ENCODE measurements at regions not wholly inside any gene's neighbourhood (a gene's known extent, or its start where the extent isn't known, plus 50 kb on each side); places are given as distances from the start of the nearest gene placed in this dataset.

DNA sequence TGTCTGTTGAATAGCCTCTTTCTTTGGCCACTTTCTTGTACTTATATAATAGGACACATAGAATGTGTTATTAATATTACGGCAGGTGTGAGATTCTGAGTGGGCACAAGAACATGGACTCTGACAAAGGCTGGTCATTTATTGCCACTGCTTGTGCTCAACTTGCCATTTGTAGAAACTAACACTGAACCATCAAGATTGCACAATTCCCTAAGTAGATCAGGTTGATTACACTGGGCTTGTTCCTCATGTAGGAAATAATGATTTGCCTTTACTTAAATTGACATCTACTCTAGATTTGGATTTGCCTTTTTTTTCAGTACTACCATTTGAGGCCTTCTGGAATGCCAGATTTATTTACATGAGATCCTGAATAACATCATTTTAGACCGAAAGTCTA is 342.7 kb upstream of the CWC22 start:
- DNase-seq = no peak

DNA sequence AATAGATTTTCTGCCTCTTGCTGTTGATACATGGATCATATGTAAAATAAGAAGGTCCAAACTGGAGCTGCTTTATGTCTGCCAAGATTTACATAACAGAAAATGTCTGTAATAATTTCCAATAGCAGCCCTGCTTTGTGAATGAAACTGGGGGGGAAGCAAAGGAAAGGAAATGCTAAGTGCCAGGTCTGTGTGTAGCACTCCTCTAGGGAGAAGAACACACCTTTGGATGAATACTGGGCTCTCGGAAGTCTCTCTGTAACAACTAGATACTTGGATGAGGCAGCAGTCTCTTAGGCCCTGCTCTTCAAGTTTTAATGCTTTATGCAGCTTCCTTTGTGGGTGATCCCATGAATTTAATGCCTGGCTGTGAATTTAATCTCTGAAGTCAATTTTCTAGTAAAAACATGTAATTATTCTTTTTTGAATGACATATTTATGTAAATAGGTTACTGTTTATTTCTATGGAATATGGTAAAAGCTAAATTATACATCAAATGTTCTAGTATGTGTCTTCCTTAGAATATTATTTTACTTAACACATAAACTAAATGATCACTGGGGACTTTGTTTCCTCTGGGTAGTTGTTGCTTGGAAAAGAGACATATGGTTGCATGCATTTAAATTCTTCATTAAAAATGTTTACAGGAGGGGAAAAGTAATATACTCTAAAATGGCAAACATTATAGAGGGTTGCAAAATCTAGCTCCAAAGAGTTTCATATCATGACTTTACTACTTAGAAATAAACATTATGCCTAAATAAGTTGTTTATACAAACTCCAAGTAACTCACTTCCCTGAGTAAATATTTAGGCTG is 336.6 kb upstream of the CWC22 start:
- DNase-seq = no peak

DNA sequence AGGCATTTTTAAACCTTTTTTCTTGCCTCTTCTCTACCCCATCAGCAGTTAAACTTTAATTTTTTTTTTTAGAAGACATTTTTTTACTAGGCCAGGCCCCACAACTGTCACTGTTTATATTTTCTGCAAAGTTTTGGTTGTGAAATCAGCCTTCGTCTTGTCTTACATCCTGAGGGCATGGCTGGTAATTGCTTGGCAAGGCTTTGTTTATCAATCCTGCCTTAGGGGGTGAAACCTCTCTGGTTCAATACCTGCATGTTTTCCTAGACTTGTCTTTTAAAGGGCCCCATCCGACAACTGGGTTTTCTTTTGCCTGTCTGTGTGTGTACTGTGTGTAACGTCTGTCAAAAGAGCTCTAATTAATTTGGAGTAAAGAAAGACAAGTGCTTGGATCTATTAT is 330.0 kb upstream of the CWC22 start:
- no peak for DNase-seq

DNA sequence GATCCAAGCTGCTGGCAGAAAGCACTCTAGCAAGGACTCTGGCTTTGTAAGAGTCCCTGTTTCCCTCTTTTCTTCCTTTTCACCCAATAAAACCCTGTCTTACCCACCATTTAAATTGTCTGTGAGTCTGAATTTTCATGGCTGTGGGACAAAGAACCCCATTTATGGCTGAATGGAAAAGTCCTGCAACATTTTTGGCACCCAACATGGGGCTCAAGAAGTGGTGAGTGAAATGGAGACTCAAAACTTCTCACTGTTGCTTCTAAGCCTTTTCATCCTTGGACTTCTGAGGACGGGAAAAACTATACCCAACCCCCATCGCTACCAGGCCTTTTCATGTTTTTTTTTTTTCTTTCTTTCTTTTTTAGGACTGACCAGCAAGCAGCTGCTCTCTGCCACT is 329.5 kb upstream of the CWC22 start:
- no peak for DNase-seq

DNA sequence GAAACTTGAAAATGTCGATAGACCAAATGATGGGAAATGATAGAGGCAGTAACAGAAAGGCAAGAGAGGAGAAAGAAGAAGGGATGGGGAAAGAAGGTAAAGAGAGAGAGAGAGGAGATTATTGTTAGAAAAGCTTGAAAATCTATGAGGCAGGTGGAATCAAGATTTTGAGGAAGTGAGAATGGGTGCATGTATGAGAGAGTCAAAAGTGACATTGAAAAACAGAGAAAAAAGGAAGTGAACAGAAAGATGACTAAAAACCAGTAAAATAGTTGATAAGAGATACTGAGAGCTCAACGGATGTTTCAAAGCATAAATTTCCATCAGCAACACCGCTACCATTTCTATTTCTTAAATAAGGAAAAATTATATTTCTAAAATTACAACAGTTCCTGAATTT is 327.4 kb upstream of the CWC22 start:
- DNase-seq = no peak

DNA sequence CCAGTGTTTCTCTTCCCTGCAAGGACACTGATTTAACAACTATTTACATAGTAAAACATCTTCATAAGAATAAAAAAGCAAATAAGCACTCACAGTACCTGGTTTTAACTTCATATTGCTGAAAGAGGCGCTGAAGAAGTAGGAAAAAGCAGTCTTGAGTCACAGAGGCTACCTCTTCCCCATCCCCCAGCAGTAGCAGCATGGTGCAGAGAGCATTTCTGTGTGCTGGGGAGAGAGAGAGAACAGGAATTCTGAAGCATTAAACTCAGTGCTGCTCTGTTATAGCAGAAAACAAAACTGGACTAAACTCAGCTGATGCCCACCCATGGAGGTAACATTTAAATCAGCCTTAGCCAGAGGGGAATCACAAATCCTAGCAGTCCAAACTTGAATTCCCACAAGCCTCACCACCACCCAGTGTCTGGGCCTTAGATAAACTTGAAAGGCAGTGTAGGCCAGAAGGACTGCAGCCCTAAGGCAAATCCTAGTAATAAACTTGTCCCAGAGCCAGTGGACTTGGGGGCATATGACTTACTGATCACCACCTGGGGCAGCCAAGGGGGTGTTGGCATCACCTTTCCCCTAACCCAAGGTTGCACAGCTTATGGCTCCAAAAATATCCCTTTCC is 321.8 kb upstream of the CWC22 start:
- no peak for DNase-seq

DNA sequence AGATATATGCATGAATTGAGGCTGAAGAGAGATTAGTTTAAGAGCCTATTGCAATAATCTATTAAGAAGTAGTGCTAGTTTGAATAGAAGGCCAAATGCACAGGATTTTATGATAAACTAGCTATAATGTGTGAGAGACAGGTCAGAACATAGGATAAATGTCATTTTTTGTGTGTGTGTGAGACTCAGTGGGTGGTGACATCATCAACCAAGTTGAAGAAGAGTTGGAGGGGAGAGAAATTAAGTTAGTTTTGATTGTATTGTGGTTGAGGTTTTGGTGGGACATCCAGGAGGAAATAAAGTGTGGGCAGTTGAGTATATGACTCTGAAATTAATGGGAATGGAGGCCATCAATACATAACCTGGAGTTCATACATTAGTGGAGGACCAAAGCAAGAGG is 320.1 kb upstream of the CWC22 start:
- DNase-seq = no peak

DNA sequence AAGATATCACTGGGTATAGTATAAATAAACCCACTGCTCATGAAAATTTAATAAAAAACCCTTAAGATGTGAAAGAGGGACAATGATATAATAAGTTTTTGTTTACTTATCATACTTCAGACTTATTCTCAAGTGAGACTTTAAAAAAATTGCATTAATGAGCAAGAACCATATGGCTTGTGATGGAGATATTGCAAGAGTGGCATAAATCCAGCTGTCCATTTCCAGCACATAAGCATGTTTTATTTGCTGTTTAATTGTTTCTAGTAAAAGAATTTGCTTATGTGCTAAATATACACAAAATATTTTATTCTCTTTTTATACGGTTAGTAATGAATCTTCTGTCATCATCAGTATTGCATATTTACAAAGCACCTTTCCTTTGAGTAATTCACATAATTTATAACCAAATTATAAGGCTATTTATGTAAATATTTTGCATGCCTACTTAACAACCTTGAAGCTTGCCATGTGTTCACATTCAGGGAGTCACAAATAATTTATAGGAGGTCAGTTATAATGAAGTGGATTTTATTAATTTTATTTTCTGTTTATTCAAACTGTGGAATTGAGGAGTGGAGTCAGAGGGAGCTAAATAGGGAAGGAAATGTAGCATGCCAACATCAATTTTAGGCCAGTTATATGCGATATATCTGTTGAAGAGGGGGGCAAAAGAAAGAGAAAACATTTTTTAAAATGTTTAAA is 318.5 kb upstream of the CWC22 start:
- no peak for DNase-seq

DNA sequence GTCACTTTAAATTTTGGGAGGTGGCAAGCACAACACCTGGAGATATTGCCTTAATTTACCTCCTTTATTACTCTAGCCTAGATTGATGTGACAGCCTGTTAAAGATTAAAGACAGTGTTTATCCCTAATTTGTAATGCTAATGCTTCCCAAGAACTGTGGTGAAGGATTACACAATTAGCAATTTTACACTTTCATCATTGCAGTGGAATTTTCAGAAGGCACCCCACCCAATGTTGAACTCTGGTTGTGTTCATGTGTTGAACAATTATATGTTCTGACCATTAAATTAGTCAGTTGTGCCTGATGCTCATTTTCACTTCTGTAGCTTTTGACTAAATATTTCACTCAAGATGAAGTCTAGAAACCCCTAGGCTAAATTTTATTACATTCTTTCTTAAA is 317.1 kb upstream of the CWC22 start:
- no peak for DNase-seq

DNA sequence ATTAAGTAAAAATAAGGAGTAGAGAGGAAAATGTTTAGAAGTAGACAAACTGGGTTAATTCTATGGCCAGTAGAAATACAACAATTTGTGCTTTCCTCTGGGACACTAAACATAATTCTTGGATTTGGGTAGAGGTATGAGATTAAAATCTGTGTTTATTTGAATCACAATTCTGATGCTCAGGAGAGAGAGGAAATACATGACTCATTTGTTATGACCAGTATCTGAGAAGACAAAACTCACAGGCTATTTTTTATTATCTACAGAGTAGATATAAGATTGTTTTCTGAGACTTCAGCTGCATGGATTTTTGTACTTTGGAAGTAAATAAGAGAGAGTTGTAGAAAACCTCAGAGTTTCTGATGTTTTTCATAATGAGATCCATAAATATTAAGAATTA is 315.7 kb upstream of the CWC22 start:
- DNase-seq = no peak

DNA sequence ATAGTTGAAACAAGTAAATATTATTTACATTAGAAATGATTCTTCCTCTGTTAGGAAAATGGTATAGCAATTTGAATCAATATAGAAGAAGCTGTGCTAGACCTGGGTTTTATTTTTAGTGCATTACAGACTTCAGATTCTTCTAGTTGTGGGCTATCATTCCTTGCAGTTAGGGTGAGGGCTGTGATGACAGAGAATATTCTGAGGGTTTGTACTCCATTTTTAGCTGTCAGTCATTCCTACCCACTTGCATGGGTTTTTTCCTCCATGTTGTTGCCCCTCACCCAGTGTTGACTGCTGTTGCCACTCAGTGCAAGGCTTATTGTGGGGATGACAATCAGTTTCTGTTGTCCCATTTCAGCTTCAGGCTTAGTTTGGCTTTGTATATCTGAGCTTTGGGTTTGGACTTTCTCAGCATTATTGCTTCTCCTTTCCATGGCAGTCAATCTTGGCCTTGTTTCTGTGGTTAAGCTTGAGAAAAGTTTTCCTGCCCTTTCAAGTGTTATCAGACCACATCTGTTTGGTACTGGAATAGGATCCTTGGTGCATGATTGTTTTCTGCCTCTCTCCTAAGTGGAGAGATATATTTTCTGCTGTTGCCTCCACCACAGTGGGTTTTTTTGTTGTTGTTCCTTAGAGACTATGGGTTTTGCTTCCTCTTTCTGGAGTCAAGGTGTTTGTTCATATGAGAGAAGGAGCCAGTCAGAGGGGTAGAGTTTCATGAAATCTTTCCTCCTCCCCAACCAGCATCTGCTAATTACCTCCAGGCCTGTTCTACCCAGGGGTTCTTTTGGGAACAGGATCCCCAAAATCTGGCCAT is 312.7 kb upstream of the CWC22 start:
- DNase-seq = no peak

DNA sequence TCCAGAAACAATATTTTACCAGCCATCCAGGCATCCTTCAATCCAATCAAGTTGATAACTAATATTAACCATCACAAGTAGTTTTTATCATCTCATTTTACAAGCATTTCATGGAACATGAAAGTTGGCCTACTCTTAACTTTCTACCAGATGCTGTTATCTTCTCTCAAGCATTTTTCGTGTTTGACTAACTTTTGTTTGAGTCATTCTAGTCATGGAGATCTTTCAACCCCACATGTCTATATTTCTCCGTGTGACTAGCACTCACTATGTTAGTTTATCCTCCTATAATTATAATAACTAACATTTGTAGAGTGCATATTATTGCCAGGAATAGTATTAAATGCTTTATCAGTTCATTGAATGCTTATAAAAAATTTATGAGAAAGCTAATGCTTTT is 307.0 kb upstream of the CWC22 start:
- no peak for DNase-seq

DNA sequence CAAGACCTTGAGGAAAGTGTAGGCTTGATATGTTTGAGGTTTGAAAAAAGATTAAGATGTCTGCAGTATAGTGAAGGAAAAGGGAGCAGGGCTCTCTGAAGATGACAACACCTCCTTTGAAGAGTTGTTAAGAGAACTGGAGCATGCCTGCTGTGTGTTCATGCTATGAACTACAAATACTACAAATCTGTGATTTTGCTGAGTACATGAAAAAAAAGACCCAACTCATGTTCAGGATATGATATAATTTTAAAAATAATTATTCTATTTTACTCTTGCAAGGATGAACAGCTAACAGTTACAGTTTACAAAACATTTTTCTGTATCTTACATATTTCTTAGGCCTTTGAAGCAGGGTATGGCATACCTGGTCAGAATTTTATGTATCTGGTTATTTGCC is 305.4 kb upstream of the CWC22 start:
- no peak for DNase-seq

DNA sequence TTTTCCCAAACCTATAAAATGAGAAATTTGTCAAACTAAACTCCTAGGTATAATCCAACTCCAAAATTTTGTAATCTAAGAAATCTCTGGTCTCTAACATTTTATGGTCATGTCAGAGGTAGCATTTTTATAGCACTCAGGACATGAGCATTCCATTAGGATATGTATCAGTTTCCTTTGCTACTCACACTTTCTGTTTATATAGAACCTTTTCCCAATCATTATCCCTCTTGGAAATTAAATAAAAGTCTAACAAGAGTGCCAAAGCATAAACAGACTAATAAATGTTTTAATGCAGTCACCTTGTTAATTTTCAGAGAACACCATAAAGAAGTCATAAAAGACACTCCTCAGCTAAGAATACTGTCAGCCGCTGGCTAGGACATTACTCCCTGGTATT is 300.0 kb upstream of the CWC22 start:
- no peak for DNase-seq

DNA sequence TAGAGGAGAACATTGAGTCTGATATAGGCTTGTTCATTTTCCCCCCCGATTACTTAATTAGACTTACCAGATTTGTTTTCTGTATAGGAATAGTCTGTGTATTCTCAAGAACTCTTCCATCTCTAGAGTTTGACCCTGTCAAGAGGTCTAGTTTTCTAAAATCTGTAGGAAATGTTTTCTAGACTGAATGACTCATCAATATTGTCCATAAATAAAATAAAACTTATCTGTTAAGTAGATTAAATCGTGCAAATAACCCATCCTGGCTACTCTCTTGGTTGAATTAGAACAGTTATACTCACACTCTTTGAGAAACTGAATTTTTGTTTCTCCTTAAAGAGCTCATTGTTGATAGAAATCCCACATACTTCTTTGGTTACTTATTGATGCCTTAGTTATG is 299.2 kb upstream of the CWC22 start:
- DNase-seq = no peak

DNA sequence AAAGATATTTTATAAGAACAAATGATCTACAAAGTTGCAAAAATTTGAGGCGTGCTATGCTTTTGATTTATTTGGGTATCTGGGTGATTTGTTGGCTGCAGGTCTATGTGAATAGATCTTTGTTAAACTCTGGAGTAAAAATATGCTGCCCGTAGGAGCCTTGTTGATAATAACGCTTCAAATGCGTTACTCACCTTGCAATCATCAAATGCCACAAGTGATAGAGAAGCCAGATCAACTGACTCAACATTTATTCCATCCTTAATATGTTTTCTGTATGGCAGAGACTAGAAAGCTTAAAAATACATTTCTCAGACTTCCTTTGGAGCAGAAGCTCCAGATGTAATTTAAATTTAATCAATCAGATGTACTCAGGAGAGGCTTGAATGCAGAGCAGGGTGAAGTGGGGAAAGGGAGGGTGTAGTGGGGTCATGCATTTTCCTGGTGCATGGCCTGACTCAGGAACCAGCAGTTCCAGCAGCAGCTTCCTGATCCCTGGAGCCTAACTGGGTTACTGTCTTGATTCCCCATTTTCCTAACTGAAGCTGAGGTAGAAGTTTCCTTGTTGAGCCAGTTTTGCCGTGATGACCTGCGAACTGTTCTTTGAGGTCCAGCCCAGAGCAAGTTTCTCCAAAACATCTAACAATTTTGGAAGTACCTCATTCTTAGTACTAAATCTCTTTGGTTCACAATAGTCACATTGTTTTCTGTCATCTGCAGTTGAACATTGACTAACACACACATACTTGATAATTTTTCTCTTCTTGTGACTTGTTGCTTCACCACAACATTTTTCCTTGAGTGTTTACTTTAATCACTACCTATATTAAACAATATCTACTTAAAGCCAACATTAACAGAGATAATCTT is 284.7 kb upstream of the CWC22 start:
- DNase-seq = no peak

DNA sequence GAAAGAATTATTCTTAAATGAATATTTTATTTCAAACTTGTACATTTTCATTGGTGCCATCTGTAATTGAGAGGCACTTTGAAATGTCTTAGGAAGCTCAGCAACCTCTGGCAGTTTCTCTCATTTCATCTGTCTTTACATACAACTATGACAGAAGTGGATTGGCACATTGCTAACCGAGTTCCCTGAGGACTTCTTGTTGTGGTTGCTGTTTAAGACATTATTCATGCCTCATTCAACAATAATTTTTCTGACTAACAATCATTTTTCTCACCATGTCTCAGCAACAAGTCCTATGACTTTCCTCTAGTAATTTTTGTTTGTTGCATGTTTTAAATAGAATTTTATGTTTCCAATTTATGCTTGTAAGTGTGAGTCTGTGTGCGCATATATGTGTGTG is 284.0 kb upstream of the CWC22 start:
- DNase-seq = no peak

DNA sequence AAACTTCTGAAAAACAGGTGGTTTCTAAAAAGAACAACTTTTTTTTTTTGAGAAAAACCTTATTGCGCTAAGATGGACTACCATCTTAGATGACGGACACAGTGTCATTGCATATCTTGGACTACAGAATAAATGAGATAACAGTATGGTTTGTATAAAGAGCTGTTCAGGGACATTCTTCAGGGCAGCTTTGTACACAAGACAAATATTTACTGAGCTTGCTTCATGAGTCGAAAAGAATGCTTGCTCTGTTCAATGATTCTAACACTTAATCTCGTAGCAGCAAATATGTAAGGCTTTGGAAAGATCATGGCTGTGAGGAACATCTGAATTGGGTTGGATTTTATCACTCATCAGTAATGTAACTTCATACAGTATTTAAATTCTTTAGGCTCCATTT is 282.5 kb upstream of the CWC22 start:
- no peak for DNase-seq

DNA sequence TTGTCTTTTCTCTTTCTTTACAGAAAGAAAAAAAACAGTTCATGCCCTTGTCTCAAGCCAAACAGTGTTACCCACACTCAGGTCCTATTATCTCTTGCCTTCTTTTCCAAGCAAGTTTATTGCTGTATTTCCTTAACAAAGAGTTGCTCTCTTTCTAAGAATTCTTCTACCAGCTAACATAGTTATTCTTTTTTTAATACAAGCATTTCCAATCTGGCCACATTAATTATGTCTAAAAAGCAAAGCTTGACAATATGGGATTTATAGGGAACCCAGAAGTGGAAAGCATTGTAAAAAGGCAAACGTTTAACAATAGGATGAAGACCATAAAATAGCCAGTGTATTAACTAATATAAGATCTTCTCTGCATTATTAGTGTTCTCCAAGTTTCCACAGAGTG is 272.5 kb upstream of the CWC22 start:
- no peak for DNase-seq

DNA sequence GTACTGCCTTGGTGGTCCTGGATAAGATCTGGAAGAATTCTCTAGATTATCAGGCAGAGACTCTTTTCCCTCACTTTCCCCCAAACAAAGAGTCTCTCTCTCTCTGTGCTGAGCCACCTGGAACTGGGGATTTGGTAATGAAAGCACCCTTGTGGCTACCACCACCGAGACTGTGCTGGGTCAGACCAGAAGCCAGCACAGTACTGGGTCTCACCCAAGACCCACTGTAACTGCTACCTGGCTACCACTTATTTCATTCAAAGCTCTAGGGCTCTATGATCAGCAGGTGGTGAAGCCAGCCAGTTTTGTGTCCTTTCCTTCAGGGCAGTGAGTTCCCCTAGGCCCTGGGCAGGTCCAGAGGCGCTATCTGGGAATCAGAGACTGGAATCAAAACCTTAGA is 269.6 kb upstream of the CWC22 start:
- DNase-seq = no peak

DNA sequence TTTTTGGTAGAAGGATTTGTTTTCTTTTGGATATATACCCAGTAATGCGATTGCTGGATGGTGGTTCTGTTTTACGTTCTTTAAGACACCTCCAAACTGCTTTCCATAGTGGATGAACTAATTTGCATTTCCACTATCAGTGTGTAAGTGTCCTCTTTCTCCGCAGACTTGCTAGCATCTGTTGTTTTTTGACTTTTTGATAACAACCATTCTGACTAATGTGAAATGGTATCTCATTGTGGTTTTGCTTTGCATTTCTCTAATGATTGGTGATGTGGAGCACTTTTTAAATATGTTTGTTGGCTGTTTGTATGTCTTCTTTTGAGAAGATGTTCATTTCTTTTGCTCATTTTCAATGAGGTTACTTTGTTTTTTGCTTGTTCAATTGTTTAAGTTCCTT is 260.9 kb upstream of the CWC22 start:
- no peak for DNase-seq

DNA sequence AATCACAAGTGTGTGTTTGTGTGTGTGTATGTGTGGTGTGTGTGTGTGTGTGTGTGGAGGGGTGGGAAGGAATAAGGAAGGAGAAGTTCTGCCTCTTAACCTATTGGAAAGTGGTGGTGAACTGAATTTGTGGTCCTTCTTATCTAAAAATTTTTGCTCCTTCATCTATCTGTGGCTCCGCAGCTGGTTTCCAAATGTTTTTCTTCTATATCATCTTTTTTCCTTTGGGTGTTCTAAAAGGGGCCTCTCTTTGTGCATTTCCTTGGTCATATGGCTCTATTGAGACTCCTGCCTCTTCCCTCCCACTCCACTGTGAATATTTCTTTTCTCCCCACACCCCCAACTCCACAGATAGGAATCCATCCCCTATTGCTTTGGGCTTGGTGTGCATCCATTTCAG is 254.9 kb upstream of the CWC22 start:
- DNase-seq = no peak

Measured in activated CD8-positive, alpha-beta memory T cell treated with anti-CD3 and anti-CD28 coated beads for 24 hours (primary cell).